PC-9 (cell line): ENCODE measurements at regions not wholly inside any gene's neighbourhood (a gene's known extent, or its start where the extent isn't known, plus 50 kb on each side); places are given as distances from the start of the nearest gene placed in this dataset.

Experiments
- BruUV-seq: library from RNA; stranded (reverse); fragments of 400-500 nt; replicated peaks from 2 replicates; lab custom pipeline; 2021; lab: Mats Ljungman, UMichigan
- CTCF ChIA-PET: fragments of 300-600 bp; sonication (Branson Sonifier 250); formaldehyde crosslinking; loops from one replicate; lab custom pipeline; 2022; ENCODE audit warnings: antibody characterized with exemption; lab: Charles Lee
- POLR2A ChIA-PET: fragments of 300-600 bp; sonication (Branson Sonifier 250); formaldehyde crosslinking; loops from one replicate; lab custom pipeline; 2022; ENCODE audit warnings: antibody characterized with exemption; ENCODE audit not compliant: unreplicated experiment; lab: Charles Lee
- DNase-seq, 2 experiments: peaks; one replicate each; pipeline versions ENCODE4 v3.0.0 to v3.0.0-alpha.2; 2015 to 2022; ENCODE audit warnings: mixed read lengths in 1 of 2
- H2AFZ ChIP-seq: fragments of 200-600 bp; sonication (generic); 2 replicates; pipeline ENCODE4 v1.8.1; 2017; ENCODE audit warnings: antibody characterized with exemption
- H3F3A ChIP-seq: fragments of 200-600 bp; sonication (generic); 2 replicates; pipeline ENCODE4 v1.8.1; 2017; ENCODE audit warnings: antibody characterized with exemption, mild to moderate bottlenecking, low read depth; ENCODE audit not compliant: insufficient read depth
- H3K27ac ChIP-seq: fragments of 200-600 bp; sonication (generic); 2 replicates; pipeline ENCODE4 v1.6.1; 2016; ENCODE audit warnings: mixed run types
- H3K27me3 ChIP-seq: fragments of 200-600 bp; sonication (generic); 2 replicates; pipeline ENCODE4 v1.6.1; 2016; ENCODE audit warnings: low read depth, mixed run types; ENCODE audit not compliant: insufficient read depth
- H3K36me3 ChIP-seq: fragments of 200-600 bp; sonication (generic); 2 replicates; pipeline ENCODE4 v1.6.1; 2016; ENCODE audit warnings: low read depth, mixed run types
- H3K4me1 ChIP-seq: fragments of 200-600 bp; sonication (generic); replicated peaks from 2 replicates; pipeline ENCODE4 v1.6.1; 2016; ENCODE audit warnings: mixed run types; ENCODE audit not compliant: insufficient read depth
- H3K4me2 ChIP-seq: fragments of 200-600 bp; sonication (generic); 2 replicates; pipeline ENCODE4 v1.6.1; 2017; ENCODE audit warnings: mixed run types
- H3K4me3 ChIP-seq: fragments of 200-600 bp; sonication (generic); 2 replicates; pipeline ENCODE4 v1.6.1; 2016; ENCODE audit warnings: mixed run types
- H3K79me2 ChIP-seq: fragments of 200-600 bp; sonication (generic); 2 replicates; pipeline ENCODE4 v1.6.1; 2017; ENCODE audit warnings: low read depth, mixed run types
- H3K9me2 ChIP-seq: fragments of 200-600 bp; sonication (generic); 2 replicates; pipeline ENCODE4 v1.8.1; 2017; ENCODE audit warnings: mild to moderate bottlenecking; ENCODE audit not compliant: insufficient read depth
- H3K9me3 ChIP-seq: fragments of 200-600 bp; sonication (generic); 2 replicates; pipeline ENCODE4 v1.8.1; 2016; ENCODE audit warnings: low read depth; ENCODE audit not compliant: insufficient read depth
- H4K20me1 ChIP-seq: fragments of 200-600 bp; sonication (generic); 2 replicates; pipeline ENCODE4 v1.8.1; 2017; ENCODE audit not compliant: insufficient read depth
- EZH2 ChIP-seq: fragments of 200-600 bp; sonication (generic); IDR thresholded peaks from 2 replicates; pipeline ENCODE4 v1.8.0; 2017; ENCODE audit warnings: antibody characterized with exemption, low read depth
- intact Hi-C: fragments of 100-400 bp; cut with micrococcal nuclease; formaldehyde crosslinking; loops from one replicate; pipeline ENCODE4 v1.10.0; 2022; ENCODE audit not compliant: unreplicated experiment
- TF ChIP-seq, protein P1 (sequence below): fragments of 200-600 bp; sonication (generic); conservative IDR thresholded peaks from 2 replicates; pipeline ENCODE4 v1.6.1; 2017; ENCODE audit warnings: mixed run types, antibody characterized with exemption, mild to moderate bottlenecking, moderate library complexity

DNA sequence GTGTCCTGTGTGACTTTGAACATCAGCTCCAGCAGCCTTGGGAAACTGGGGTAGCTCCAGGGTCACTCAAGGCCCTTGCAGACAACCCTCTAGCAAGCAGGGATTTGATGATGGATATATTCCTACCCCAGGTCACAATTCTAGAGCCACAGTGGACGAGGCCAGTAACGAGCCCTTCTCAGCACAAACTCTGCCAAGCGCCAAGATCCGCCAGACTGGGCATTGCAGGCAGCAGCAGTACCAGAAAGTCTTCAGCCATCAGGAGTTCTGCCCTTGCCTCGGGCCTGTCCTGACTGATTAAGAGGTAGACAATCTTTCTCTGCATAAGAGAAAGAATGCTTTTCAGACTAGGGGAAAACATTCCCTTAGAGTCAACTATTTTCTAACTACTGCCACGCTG, 259.1 kb downstream of the FBXO15 start:
- no peaks in the 10 kb centered on the region for H3K79me2 ChIP-seq
- intact Hi-C loops, result no loop called here
- H3K36me3 ChIP-seq, result no peaks in the 10 kb centered on the region
- H3K27me3 ChIP-seq, result no peaks in the 10 kb centered on the region
- H4K20me1 ChIP-seq, result no peaks in the 10 kb centered on the region
- no peak overlapping the region for H3K4me2 ChIP-seq
- TF ChIP-seq, protein P1, sequence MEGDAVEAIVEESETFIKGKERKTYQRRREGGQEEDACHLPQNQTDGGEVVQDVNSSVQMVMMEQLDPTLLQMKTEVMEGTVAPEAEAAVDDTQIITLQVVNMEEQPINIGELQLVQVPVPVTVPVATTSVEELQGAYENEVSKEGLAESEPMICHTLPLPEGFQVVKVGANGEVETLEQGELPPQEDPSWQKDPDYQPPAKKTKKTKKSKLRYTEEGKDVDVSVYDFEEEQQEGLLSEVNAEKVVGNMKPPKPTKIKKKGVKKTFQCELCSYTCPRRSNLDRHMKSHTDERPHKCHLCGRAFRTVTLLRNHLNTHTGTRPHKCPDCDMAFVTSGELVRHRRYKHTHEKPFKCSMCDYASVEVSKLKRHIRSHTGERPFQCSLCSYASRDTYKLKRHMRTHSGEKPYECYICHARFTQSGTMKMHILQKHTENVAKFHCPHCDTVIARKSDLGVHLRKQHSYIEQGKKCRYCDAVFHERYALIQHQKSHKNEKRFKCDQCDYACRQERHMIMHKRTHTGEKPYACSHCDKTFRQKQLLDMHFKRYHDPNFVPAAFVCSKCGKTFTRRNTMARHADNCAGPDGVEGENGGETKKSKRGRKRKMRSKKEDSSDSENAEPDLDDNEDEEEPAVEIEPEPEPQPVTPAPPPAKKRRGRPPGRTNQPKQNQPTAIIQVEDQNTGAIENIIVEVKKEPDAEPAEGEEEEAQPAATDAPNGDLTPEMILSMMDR, result no peak
- no peak for TF ChIP-seq EZH2
- no peak for DNase-seq
- no peak overlapping the region for H2AFZ ChIP-seq
- H3K4me3 ChIP-seq, result no peak overlapping the region
- peaks cover 8% of the 10 kb centered on the region; the same call in 1 of the 2 replicates for H3F3A ChIP-seq
- H3K9me3 ChIP-seq, result 0 out of 2 replicates have a peak, but pooled peaks cover 4% of the 10 kb centered on the region
- BruUV-seq, result no TSS peak
- POLR2A ChIA-PET, result no interaction called here
- CTCF ChIA-PET, result no interaction called here
- H3K27ac ChIP-seq, result no peak overlapping the region
- H3K9me2 ChIP-seq, result no peaks in the 10 kb centered on the region
- peaks cover 6% of the 10 kb centered on the region for H3K4me1 ChIP-seq

DNA sequence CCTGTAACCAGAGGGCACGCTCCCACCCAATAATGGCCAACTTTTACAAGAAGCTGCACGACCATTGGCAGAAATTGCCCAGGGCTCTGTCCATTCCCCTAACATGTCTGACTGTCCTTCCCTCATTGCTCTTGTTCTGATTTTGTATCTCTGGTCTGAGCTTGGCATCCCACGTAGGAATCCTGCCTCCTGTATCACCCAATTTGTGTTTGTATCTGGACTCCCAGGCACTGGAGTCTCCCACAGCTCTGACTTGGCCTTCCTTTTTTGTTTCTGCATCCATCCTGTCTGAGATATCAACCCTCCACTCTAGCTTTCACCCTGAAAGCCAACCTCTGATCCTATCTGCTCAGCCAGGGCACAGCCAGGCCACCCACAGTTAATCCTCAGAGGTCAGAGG, 259.8 kb downstream of the FBXO15 start:
- CTCF ChIA-PET, result no interaction called here
- no peaks in the 10 kb centered on the region for H3K9me2 ChIP-seq

GRCh38 chr18:73884868-73885267, 262.8 kb downstream of the FBXO15 start:
- ChIA-PET POLR2A (no interaction called here), CTCF (no interaction called here)
- H3F3A ChIP-seq, result no peaks in the 10 kb centered on the region
- H2AFZ ChIP-seq, result no peak overlapping the region
- H3K9me2 ChIP-seq, result no peaks in the 10 kb centered on the region
- TF ChIP-seq, protein P1, result no peak
- TF ChIP-seq EZH2, result no peak
- H3K36me3 ChIP-seq, result no peaks in the 10 kb centered on the region
- BruUV-seq, result no TSS peak
- H3K4me3 ChIP-seq, result no peak overlapping the region
- H4K20me1 ChIP-seq, result no peaks in the 10 kb centered on the region
- H3K9me3 ChIP-seq, result no peaks in the 10 kb centered on the region
- DNase-seq, result no peak
- intact Hi-C loops, result no loop called here
- no peak overlapping the region for H3K27ac ChIP-seq
- H3K4me1 ChIP-seq, result peaks cover 10% of the 10 kb centered on the region
- H3K79me2 ChIP-seq, result no peaks in the 10 kb centered on the region
- H3K27me3 ChIP-seq, result no peaks in the 10 kb centered on the region
- H3K4me2 ChIP-seq, result no peak overlapping the region

More for the DNA sequence above, 259.8 kb downstream of the FBXO15 start:
- peaks cover under 1% of the 10 kb centered on the region; the same call in 1 of the 2 replicates for H3F3A ChIP-seq
- BruUV-seq, result no TSS peak
- H3K27ac ChIP-seq, result no peak overlapping the region
- no peaks in the 10 kb centered on the region for H4K20me1 ChIP-seq
- POLR2A ChIA-PET, result no interaction called here
- no peaks in the 10 kb centered on the region for H3K27me3 ChIP-seq
- intact Hi-C loops, result no loop called here
- no peak overlapping the region for H3K4me3 ChIP-seq
- TF ChIP-seq EZH2, result no peak
- TF ChIP-seq, protein P1, result no peak
- H3K9me3 ChIP-seq, result 0 out of 2 replicates have a peak, but pooled peaks cover 3% of the 10 kb centered on the region
- no peaks in the 10 kb centered on the region for H3K4me1 ChIP-seq
- no peak overlapping the region for H2AFZ ChIP-seq
- H3K36me3 ChIP-seq, result no peaks in the 10 kb centered on the region
- H3K79me2 ChIP-seq, result no peaks in the 10 kb centered on the region
- H3K4me2 ChIP-seq, result no peak overlapping the region
- no peak for DNase-seq
